ENCODE measurements at regions not wholly inside any gene's neighbourhood (a gene's known extent, or its start where the extent isn't known, plus 50 kb on each side); places are given as distances from the start of the nearest gene placed in this dataset.

GRCh38 chr5:67732921-67733320 is 482.6 kb upstream of the PIK3R1 start:
- TF ChIP-seq, protein P1, sequence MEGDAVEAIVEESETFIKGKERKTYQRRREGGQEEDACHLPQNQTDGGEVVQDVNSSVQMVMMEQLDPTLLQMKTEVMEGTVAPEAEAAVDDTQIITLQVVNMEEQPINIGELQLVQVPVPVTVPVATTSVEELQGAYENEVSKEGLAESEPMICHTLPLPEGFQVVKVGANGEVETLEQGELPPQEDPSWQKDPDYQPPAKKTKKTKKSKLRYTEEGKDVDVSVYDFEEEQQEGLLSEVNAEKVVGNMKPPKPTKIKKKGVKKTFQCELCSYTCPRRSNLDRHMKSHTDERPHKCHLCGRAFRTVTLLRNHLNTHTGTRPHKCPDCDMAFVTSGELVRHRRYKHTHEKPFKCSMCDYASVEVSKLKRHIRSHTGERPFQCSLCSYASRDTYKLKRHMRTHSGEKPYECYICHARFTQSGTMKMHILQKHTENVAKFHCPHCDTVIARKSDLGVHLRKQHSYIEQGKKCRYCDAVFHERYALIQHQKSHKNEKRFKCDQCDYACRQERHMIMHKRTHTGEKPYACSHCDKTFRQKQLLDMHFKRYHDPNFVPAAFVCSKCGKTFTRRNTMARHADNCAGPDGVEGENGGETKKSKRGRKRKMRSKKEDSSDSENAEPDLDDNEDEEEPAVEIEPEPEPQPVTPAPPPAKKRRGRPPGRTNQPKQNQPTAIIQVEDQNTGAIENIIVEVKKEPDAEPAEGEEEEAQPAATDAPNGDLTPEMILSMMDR (IDR thresholded peaks at IDR 0.05; ENCODE audit: insufficient read depth, low read length, poor library complexity, severe bottlenecking) = no peak
- no peak for TF ChIP-seq EZH2phosphoT487 (conservative IDR thresholded peaks at IDR 0.05; ENCODE audit: low read length)
